ENCODE measurements at regions not wholly inside any gene's neighbourhood (a gene's known extent, or its start where the extent isn't known, plus 50 kb on each side); places are given as distances from the start of the nearest gene placed in this dataset.
"Not testable (repeated sequence)": the region's sequence is repeated elsewhere in the genome, so short reads cannot be mapped to it uniquely, and the experiment has no call there.

DNA sequence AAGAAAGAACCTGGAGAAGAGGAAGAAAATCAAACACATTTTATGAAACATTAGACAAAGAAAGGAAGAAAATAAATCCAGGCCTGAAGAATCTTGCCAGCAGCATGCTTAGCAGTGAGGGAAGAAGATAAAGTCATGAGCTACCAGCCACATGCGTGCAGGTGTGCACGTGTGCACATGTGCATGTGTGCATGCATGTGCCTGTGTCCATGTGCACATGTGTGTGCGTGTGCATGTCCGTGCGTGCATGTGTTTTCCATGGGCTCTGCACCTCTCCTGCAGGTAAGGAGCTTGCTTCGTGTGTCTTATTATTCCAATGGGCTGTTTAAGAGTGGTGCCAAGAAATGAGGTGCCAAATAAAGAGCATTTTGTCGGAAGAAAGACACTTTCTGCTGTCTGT is 322.2 kb downstream of the FGFR2 start:
- intact Hi-C loops (cut with micrococcal nuclease), result no loop called here
- H3K27me3 Mint-ChIP-seq, result no peaks in the 10 kb centered on the region
- ChIA-PET CTCF (no interaction called here), POLR2A (no interaction called here)
- peaks cover 3% of the 10 kb centered on the region for H3K9me3 Mint-ChIP-seq
- TF ChIP-seq CTCF (IDR thresholded peaks at IDR 0.05), result no peak
- H3K36me3 Mint-ChIP-seq (ENCODE audit: low read depth), result no peaks in the 10 kb centered on the region
- H3K4me3 Mint-ChIP-seq, result no peak overlapping the region
- ATAC-seq (ENCODE audit: low read depth) (no peak), DNase-seq (no peak)
- H3K27ac Mint-ChIP-seq, result no peak overlapping the region
- no peaks in the 10 kb centered on the region for H3K4me1 Mint-ChIP-seq

GRCh38 chr10:121276822-121277221 is 321.4 kb downstream of the FGFR2 start:
- intact Hi-C loops (cut with micrococcal nuclease), result no loop called here
- ChIA-PET POLR2A (no interaction called here), CTCF (no interaction called here)
- no peak for TF ChIP-seq CTCF (IDR thresholded peaks at IDR 0.05)
- no peak for ATAC-seq (ENCODE audit: low read depth)
- no peaks in the 10 kb centered on the region for H3K27me3 Mint-ChIP-seq
- H3K4me3 Mint-ChIP-seq, result no peak overlapping the region
- H3K27ac Mint-ChIP-seq, result no peak overlapping the region
- no peaks in the 10 kb centered on the region for H3K36me3 Mint-ChIP-seq (ENCODE audit: low read depth)
- DNase-seq, result no peak
- H3K4me1 Mint-ChIP-seq, result no peaks in the 10 kb centered on the region
- peaks cover 3% of the 10 kb centered on the region for H3K9me3 Mint-ChIP-seq

DNA sequence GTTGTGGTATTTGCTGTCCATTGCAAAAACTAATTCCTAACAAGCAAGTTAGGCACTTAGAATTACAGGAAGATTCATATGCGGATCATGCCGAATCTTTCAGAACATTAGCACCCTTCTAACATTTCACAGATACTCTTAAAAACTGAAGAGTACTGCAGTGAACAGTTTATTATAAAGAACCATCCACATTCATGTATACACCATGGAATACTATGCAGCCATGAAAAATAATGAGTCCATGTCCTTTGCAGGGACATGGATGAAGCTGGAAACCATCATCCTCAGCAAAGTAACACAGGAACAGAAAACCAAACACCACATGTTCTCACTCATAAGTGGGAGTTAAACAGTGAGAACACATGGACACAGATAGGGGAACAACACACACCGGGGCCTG is 319.9 kb downstream of the FGFR2 start:
- DNase-seq; intact Hi-C loops (cut with micrococcal nuclease); H3K27ac Mint-ChIP-seq; H3K4me3 Mint-ChIP-seq; H3K27me3 Mint-ChIP-seq; H3K36me3 Mint-ChIP-seq (ENCODE audit: low read depth); POLR2A ChIA-PET; H3K4me1 Mint-ChIP-seq; CTCF ChIA-PET; H3K9me3 Mint-ChIP-seq; ATAC-seq (ENCODE audit: low read depth): not testable (repeated sequence)

DNA sequence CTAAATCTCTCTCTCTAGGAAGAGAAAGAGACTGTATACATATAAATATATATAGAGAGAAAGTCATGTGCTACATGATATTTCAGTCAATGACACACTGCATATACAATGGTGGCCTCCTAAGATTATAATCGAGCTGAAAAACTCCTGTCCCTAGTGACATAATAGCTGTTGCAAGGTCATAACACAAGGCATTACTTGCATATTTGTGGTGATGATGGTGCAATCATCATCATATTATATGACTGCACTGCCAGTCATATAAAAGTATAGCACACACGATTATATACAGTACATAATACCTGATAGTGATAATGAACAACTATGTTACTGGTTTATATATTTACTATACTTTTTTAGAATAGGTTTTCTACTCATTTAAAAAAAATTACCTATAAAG is 316.7 kb downstream of the FGFR2 start:
- H3K36me3 Mint-ChIP-seq (ENCODE audit: low read depth), result no peaks in the 10 kb centered on the region
- H3K27ac Mint-ChIP-seq, result no peak overlapping the region
- DNase-seq (no peak), ATAC-seq (ENCODE audit: low read depth) (no peak)
- no peaks in the 10 kb centered on the region for H3K4me1 Mint-ChIP-seq
- no peak overlapping the region for H3K4me3 Mint-ChIP-seq
- POLR2A ChIA-PET, result no interaction called here
- CTCF ChIA-PET, result no interaction called here
- intact Hi-C loops (cut with micrococcal nuclease), result no loop called here
- TF ChIP-seq CTCF (IDR thresholded peaks at IDR 0.05), result no peak
- H3K9me3 Mint-ChIP-seq, result peaks cover 3% of the 10 kb centered on the region
- H3K27me3 Mint-ChIP-seq, result no peaks in the 10 kb centered on the region

- ATAC-seq (ENCODE audit: low read depth) (no peak), DNase-seq (no peak)
- Mint-ChIP-seq H3K27me3 (no peaks in the 10 kb centered on the region), H3K36me3 (ENCODE audit: low read depth) (no peaks in the 10 kb centered on the region), H3K9me3 (peaks cover 3% of the 10 kb centered on the region), H3K4me3 (no peak overlapping the region), H3K27ac (no peak overlapping the region), H3K4me1 (no peaks in the 10 kb centered on the region)
- ChIA-PET POLR2A (no interaction called here), CTCF (no interaction called here)
- intact Hi-C loops (cut with micrococcal nuclease), result no loop called here
- no peak for TF ChIP-seq CTCF (IDR thresholded peaks at IDR 0.05)
These were observed 316.0 kb downstream of the FGFR2 start for GRCh38 chr10:121282264-121282663.

- Mint-ChIP-seq H3K27me3 (no peaks in the 10 kb centered on the region), H3K36me3 (ENCODE audit: low read depth) (no peaks in the 10 kb centered on the region), H3K27ac (no peak overlapping the region), H3K4me1 (no peaks in the 10 kb centered on the region), H3K9me3 (peaks cover 3% of the 10 kb centered on the region), H3K4me3 (no peak overlapping the region)
- ATAC-seq (ENCODE audit: low read depth) (no peak), DNase-seq (no peak)
- intact Hi-C loops (cut with micrococcal nuclease), result no loop called here
- CTCF ChIA-PET, result no interaction called here
- POLR2A ChIA-PET, result no interaction called here
- no peak for TF ChIP-seq CTCF (IDR thresholded peaks at IDR 0.05)
These were observed 315.3 kb downstream of the FGFR2 start for GRCh38 chr10:121282797-121283515.
